K562 (cell line): ENCODE measurements at regions not wholly inside any gene's neighbourhood (a gene's known extent, or its start where the extent isn't known, plus 50 kb on each side); places are given as distances from the start of the nearest gene placed in this dataset.
A peak's percentile ranks its signal among the peaks of the same experiment; 100 is the strongest.

Source experiments
- ARID2 ChIP-seq: fragments of 450-650 bp; IDR thresholded peaks from 2 replicates; pipeline ENCODE4 v1.6.1; 2017; ENCODE audit warnings: antibody characterized with exemption, mild to moderate bottlenecking
- C11orf30 ChIP-seq: fragments of 450-650 bp; IDR thresholded peaks from 2 replicates; pipeline ENCODE4 v1.6.1; 2016; ENCODE audit warnings: low read depth, mild to moderate bottlenecking
- CHD4 ChIP-seq: fragments of 200-600 bp; sonication (generic); IDR thresholded peaks from 3 replicates; pipeline ENCODE4 v1.6.1; 2012; ENCODE audit warnings: low read depth, mild to moderate bottlenecking, mixed read lengths, low read length, inconsistent platforms; ENCODE audit not compliant: insufficient read depth, insufficient replicate concordance, poor library complexity, severe bottlenecking
- DPF2 ChIP-seq: fragments of 450-650 bp; IDR thresholded peaks from 2 replicates; pipeline ENCODE4 v1.6.1; 2016
- FUS ChIP-seq: fragments of 200-400 bp; formaldehyde crosslinking; optimal IDR thresholded peaks from 2 replicates; pipeline ENCODE3; 2017; ENCODE audit warnings: low read depth, low read length
- HNRNPH1 ChIP-seq: fragments of 200-400 bp; formaldehyde crosslinking; optimal IDR thresholded peaks from 2 replicates; pipeline ENCODE3; 2017; ENCODE audit warnings: low read depth, mild to moderate bottlenecking, low read length, moderate library complexity
- JUND ChIP-seq, 2 experiments: IDR thresholded peaks; 2 replicates in 1 of 2; 3 replicates in 1 of 2; pipeline ENCODE4 v1.6.1; 2011; ENCODE audit warnings: borderline replicate concordance in 2 of 2, low read depth in 2 of 2, low read length in 2 of 2, improper control_type of control experiment in 1 of 2, missing biosample characterization in 1 of 2, missing genetic modification characterization in 1 of 2, missing genetic modification reagents in 1 of 2
- MCM3 ChIP-seq: fragments of 450-650 bp; IDR thresholded peaks from 2 replicates; pipeline ENCODE4 v1.6.1; 2016
- POLR2AphosphoS2 ChIP-seq: IDR thresholded peaks from 2 replicates; pipeline ENCODE4 v1.6.1; 2012; ENCODE audit warnings: low read length, improper control_type of control experiment
- RBM14 ChIP-seq: fragments of 200-400 bp; formaldehyde crosslinking; IDR thresholded peaks from 2 replicates; pipeline ENCODE4 v1.6.1; 2018; ENCODE audit warnings: low read depth, mild to moderate bottlenecking, low read length, moderate library complexity, borderline replicate concordance; ENCODE audit not compliant: insufficient read depth
- SMARCA4 ChIP-seq: fragments of 450-650 bp; IDR thresholded peaks from 2 replicates; pipeline ENCODE4 v1.6.1; 2016
- TBP ChIP-seq: optimal IDR thresholded peaks from 2 replicates; pipeline ENCODE3; 2011; ENCODE audit warnings: low read depth, low read length, improper control_type of control experiment
- ZNF146 ChIP-seq: IDR thresholded peaks from one replicate; pipeline ENCODE4 v1.6.1; 2018; ENCODE audit warnings: missing compliant biosample characterization; ENCODE audit not compliant: unreplicated experiment
- TF ChIP-seq, protein P1 (sequence below), 3 experiments: IDR thresholded peaks in 2 of 3; conservative IDR thresholded peaks in 1 of 3; 2 replicates each; pipeline ENCODE4 v1.5.1; 2011 to 2012; ENCODE audit warnings: low read length in 3 of 3, mild to moderate bottlenecking in 3 of 3, control low read depth in 2 of 3, improper control_type of control experiment in 1 of 3, inconsistent platforms in 1 of 3, low read depth in 1 of 3, mixed read lengths in 1 of 3, moderate library complexity in 1 of 3; ENCODE audit not compliant: insufficient read depth in 2 of 3
- TF ChIP-seq, protein P2 (sequence below): IDR thresholded peaks from 2 replicates; pipeline ENCODE4 v1.6.1; 2011; ENCODE audit warnings: borderline replicate concordance, low read depth, mild to moderate bottlenecking, moderate library complexity, low read length; ENCODE audit not compliant: insufficient read depth, poor library complexity, severe bottlenecking
- TF ChIP-seq, protein P3 (sequence below): fragments of 250-450 bp; sonication (Bioruptor Pico); IDR thresholded peaks from 2 replicates; pipeline ENCODE4 v1.5.0; 2021
- TF ChIP-seq, protein P4 (sequence below): fragments of 450-650 bp; formaldehyde crosslinking; IDR thresholded peaks from 2 replicates; pipeline ENCODE4 v1.4.0; 2022; ENCODE audit warnings: mild to moderate bottlenecking, moderate library complexity
- TF ChIP-seq, protein P5 (sequence below): fragments of 450-650 bp; IDR thresholded peaks from 2 replicates; pipeline ENCODE4 v1.6.1; 2017; ENCODE audit warnings: mild to moderate bottlenecking, moderate library complexity
- TF ChIP-seq, protein P6 (sequence below): fragments of 450-650 bp; conservative IDR thresholded peaks from 2 replicates; pipeline ENCODE4 v1.6.1; 2016; ENCODE audit warnings: missing genetic modification characterization, low read depth, mild to moderate bottlenecking, control low read depth, missing compliant biosample characterization

DNA sequence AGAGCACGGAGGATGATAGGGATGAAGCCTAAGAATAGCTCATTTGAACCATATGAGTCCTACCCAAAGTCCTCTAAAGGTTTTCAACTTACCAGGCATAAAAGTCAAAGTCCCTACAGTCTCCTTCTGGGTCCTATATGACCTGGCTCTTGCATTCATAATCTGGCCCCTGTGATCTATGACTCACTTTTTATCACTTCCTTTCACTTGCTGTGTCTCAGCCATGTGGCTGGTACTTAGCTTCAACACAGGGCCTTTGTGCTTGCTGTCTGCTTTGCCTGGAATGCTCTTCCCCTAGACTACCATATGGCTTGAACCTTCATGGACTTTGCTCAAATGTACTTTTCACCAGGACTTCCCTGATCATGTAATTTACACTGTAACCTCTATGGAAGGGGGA, 137.6 kb upstream of the TMTC1 start (continued):
- no peak for TF ChIP-seq FUS
- TF ChIP-seq CHD4: no peak
- TF ChIP-seq, protein P1, sequence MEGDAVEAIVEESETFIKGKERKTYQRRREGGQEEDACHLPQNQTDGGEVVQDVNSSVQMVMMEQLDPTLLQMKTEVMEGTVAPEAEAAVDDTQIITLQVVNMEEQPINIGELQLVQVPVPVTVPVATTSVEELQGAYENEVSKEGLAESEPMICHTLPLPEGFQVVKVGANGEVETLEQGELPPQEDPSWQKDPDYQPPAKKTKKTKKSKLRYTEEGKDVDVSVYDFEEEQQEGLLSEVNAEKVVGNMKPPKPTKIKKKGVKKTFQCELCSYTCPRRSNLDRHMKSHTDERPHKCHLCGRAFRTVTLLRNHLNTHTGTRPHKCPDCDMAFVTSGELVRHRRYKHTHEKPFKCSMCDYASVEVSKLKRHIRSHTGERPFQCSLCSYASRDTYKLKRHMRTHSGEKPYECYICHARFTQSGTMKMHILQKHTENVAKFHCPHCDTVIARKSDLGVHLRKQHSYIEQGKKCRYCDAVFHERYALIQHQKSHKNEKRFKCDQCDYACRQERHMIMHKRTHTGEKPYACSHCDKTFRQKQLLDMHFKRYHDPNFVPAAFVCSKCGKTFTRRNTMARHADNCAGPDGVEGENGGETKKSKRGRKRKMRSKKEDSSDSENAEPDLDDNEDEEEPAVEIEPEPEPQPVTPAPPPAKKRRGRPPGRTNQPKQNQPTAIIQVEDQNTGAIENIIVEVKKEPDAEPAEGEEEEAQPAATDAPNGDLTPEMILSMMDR (IDR thresholded peaks at IDR 0.05 in 2 of 3, conservative IDR thresholded peaks at IDR 0.05 in 1 of 3; ENCODE audit: insufficient read depth in 2 of 3, low read depth in 1 of 3, low read length in 3 of 3): no peak
- TF ChIP-seq MCM3: no peak
- TF ChIP-seq, protein P2, sequence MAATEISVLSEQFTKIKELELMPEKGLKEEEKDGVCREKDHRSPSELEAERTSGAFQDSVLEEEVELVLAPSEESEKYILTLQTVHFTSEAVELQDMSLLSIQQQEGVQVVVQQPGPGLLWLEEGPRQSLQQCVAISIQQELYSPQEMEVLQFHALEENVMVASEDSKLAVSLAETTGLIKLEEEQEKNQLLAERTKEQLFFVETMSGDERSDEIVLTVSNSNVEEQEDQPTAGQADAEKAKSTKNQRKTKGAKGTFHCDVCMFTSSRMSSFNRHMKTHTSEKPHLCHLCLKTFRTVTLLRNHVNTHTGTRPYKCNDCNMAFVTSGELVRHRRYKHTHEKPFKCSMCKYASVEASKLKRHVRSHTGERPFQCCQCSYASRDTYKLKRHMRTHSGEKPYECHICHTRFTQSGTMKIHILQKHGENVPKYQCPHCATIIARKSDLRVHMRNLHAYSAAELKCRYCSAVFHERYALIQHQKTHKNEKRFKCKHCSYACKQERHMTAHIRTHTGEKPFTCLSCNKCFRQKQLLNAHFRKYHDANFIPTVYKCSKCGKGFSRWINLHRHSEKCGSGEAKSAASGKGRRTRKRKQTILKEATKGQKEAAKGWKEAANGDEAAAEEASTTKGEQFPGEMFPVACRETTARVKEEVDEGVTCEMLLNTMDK: no peak
- no peak for TF ChIP-seq TBP
- no peak for TF ChIP-seq ARID2
- TF ChIP-seq, protein P3, sequence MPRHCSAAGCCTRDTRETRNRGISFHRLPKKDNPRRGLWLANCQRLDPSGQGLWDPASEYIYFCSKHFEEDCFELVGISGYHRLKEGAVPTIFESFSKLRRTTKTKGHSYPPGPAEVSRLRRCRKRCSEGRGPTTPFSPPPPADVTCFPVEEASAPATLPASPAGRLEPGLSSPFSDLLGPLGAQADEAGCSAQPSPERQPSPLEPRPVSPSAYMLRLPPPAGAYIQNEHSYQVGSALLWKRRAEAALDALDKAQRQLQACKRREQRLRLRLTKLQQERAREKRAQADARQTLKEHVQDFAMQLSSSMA (CRISPR knock-in tag): no peak
- 0 out of 2 replicates have a peak, but pooled peaks have one; percentile 32 for TF ChIP-seq SMARCA4
- no peak for TF ChIP-seq HNRNPH1
- TF ChIP-seq, protein P4, sequence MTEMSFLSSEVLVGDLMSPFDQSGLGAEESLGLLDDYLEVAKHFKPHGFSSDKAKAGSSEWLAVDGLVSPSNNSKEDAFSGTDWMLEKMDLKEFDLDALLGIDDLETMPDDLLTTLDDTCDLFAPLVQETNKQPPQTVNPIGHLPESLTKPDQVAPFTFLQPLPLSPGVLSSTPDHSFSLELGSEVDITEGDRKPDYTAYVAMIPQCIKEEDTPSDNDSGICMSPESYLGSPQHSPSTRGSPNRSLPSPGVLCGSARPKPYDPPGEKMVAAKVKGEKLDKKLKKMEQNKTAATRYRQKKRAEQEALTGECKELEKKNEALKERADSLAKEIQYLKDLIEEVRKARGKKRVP (CRISPR knock-in tag): no peak
- TF ChIP-seq C11orf30: no peak
- no peak for TF ChIP-seq ZNF146 (CRISPR knock-in tag)
- TF ChIP-seq DPF2: peak; percentile 49
- TF ChIP-seq, protein P5, sequence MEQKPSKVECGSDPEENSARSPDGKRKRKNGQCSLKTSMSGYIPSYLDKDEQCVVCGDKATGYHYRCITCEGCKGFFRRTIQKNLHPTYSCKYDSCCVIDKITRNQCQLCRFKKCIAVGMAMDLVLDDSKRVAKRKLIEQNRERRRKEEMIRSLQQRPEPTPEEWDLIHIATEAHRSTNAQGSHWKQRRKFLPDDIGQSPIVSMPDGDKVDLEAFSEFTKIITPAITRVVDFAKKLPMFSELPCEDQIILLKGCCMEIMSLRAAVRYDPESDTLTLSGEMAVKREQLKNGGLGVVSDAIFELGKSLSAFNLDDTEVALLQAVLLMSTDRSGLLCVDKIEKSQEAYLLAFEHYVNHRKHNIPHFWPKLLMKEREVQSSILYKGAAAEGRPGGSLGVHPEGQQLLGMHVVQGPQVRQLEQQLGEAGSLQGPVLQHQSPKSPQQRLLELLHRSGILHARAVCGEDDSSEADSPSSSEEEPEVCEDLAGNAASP: no peak
- TF ChIP-seq, protein P6, sequence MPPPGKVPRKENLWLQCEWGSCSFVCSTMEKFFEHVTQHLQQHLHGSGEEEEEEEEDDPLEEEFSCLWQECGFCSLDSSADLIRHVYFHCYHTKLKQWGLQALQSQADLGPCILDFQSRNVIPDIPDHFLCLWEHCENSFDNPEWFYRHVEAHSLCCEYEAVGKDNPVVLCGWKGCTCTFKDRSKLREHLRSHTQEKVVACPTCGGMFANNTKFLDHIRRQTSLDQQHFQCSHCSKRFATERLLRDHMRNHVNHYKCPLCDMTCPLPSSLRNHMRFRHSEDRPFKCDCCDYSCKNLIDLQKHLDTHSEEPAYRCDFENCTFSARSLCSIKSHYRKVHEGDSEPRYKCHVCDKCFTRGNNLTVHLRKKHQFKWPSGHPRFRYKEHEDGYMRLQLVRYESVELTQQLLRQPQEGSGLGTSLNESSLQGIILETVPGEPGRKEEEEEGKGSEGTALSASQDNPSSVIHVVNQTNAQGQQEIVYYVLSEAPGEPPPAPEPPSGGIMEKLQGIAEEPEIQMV (tag): 0 out of 2 replicates have a peak, but pooled peaks have one; percentile 31
- TF ChIP-seq JUND (IDR thresholded peaks at IDR 0.05; ENCODE audit: borderline replicate concordance, low read depth, low read length): peak; percentile 80
- peak; percentile 95; the same call in 2 of the 3 replicates for TF ChIP-seq JUND (tag; IDR thresholded peaks at IDR 0.05; ENCODE audit: borderline replicate concordance, low read depth, low read length)
- no peak for TF ChIP-seq POLR2AphosphoS2
- TF ChIP-seq RBM14: no peak
